GM12865 (cell line): ENCODE measurements at regions not wholly inside any gene's neighbourhood (a gene's known extent, or its start where the extent isn't known, plus 50 kb on each side); places are given as distances from the start of the nearest gene placed in this dataset.

Experiments used
- DNase-seq: peaks from one replicate; pipeline ENCODE4 v3.0.0; 2010; ENCODE audit warnings: low read depth
- H3K4me3 ChIP-seq: 2 replicates; pipeline ENCODE4 v1.5.1; 2011; ENCODE audit warnings: mild to moderate bottlenecking, low read depth, low read length, control low read depth
- TF ChIP-seq, protein P1 (sequence below): IDR thresholded peaks from 2 replicates; pipeline ENCODE4 v1.5.1; 2011; ENCODE audit warnings: low read length, control low read depth, low read depth, inconsistent platforms; ENCODE audit not compliant: insufficient read depth; ENCODE audit errors: missing control alignments

DNA sequence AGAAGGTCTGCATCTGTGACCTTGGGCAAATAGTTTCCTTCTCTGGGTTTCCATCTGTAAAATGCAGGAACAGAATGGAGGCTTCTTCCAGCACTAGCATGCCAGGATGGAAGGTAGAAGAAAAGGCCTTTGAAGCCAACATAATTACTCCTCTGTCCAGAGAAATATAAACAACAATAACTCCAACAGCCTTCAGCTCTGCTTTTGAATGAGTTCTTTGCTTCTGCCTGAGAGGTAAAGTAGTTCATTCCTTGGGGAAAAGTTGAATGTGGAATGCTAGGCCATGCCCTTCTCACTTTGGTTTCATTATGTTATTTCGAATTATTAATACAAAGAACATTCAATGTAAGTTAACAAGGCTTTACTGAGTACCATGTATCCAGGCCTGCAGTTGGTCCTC is 61.2 kb upstream of the BLID start:
- no peak overlapping the region for H3K4me3 ChIP-seq
- no peak for DNase-seq
- TF ChIP-seq, protein P1, sequence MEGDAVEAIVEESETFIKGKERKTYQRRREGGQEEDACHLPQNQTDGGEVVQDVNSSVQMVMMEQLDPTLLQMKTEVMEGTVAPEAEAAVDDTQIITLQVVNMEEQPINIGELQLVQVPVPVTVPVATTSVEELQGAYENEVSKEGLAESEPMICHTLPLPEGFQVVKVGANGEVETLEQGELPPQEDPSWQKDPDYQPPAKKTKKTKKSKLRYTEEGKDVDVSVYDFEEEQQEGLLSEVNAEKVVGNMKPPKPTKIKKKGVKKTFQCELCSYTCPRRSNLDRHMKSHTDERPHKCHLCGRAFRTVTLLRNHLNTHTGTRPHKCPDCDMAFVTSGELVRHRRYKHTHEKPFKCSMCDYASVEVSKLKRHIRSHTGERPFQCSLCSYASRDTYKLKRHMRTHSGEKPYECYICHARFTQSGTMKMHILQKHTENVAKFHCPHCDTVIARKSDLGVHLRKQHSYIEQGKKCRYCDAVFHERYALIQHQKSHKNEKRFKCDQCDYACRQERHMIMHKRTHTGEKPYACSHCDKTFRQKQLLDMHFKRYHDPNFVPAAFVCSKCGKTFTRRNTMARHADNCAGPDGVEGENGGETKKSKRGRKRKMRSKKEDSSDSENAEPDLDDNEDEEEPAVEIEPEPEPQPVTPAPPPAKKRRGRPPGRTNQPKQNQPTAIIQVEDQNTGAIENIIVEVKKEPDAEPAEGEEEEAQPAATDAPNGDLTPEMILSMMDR, result no peak

DNA sequence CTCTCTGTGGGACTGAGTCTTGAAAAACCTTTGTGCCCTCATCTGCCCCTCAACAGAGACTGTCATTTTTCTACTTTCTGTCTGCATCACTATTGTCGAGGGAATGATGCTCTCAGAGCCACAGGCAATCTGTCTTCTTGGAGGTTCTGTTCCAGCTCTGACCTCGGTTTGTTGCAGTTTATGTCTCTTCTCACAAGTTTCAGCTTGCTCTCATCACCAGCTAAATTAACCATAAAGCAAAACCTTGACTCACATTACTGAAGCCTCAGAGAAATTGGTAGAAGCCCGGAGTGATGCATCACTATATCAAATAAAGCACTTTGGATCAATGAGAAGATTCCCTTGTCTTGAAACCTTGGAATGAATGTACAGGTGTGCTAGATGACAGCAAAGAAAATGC is 60.6 kb upstream of the BLID start:
- DNase-seq, result no peak
- no peak overlapping the region for H3K4me3 ChIP-seq
- TF ChIP-seq, protein P1, result no peak

DNA sequence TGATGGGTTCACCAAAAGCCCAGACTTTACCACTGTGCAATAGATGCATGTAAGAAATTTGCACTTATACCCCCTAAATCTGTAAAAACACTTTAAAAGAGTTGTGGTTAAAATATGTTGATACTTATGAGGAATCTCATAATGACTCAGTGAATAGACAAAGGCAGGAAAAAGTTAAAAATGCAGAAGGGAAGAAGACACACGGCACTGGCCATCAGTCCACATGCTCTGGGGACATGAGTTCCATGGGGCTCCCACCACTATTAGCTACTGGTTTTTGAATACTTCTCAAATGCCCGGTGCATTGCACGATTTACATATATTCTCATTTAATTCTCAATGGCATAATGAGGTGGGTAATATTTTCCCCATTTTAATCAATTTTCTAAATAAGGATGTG is 59.3 kb upstream of the BLID start:
- H3K4me3 ChIP-seq, result no peak overlapping the region
- DNase-seq, result no peak
- TF ChIP-seq, protein P1, result no peak

DNA sequence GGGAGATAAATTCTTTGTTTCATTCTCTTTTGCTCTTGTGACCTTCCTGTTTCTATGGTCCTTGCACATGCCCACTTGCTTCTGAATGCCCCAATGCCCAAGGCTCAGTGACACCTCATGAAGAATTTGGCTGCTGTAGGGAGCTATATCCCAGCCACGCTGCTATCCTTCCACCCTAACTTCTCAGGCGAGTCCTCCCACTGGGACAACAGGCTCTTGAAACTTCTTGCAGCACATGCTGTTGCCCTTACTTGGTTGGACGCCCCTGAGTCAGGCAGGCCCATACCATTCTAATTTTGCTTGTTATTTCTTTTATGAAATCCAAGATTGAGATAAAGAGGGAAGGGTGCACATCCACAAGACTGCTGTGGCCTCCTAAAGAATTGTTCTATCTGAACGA is 57.6 kb upstream of the BLID start:
- no peak for DNase-seq
- H3K4me3 ChIP-seq, result no peak overlapping the region
- TF ChIP-seq, protein P1, result no peak

DNA sequence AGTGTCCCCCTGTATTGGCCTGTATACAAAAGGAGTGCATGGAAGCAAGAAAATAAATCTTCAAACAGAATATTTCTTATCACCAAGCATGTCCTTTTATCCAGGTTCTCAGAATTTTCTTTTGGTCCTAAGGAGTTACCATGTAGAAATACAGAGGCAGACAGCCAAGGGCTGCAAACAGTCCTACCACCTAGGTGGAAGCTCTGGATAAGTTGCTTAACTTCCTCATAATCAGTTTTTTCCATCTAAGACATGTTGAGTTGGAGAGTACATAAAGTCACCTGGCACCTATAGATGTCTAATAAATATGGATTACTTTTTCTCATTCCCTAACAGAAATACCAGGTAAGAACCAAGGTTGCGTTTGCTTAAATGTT is 57.0 kb upstream of the BLID start:
- no peak overlapping the region for H3K4me3 ChIP-seq
- no peak for DNase-seq
- TF ChIP-seq, protein P1, result no peak

DNA sequence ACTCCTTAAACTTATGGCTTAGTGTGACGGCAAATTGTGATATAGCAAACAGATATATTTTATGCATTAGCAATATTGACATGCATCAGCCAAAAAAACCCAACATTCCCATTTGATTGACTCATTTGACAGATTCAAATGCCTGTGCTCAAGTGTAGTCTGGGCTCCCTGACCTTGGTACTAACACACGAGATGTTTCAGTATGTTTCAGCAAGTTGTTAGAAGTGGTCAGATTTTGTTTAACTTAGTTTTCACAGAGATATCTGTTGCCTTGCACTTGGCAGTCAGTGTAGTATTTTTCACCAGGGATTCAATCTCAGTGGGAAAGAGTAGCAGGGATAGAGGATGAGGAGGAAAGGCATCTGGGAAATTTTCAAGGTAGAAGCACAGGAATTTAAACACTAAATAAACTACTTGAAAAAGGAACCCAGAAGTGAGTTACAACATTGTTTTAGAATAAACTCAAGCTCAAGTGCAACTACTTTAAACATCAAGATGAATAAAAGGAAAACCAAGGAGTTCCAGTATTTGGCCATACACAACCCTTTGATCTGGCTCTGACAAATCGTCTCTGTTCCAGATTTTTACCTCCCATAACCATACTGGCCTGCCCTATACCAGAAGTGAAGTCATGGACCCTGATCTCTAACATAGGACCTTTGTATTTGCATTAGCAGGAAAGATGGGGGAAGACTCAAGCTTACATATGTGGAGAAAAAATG is 56.5 kb upstream of the BLID start:
- DNase-seq, result no peak
- no peak overlapping the region for H3K4me3 ChIP-seq
- TF ChIP-seq, protein P1, result no peak
